Fibroblast of lung (primary cell): ENCODE measurements at regions not wholly inside any gene's neighbourhood (a gene's known extent, or its start where the extent isn't known, plus 50 kb on each side); places are given as distances from the start of the nearest gene placed in this dataset.

Experiments
- DNase-seq, 2 donors: peaks; one replicate each; pipeline versions ENCODE4 v3.0.0 to v3.0.0-alpha.2; 2010; ENCODE audit warnings: low read depth in 2 of 2
- H2AFZ ChIP-seq: 2 replicates; pipeline ENCODE4 v1.5.1; 2012; ENCODE audit warnings: low read length, control low read depth, inconsistent platforms
- H3K27ac ChIP-seq: 2 replicates; pipeline ENCODE4 v1.5.1; 2011; ENCODE audit warnings: low read length, control low read depth; ENCODE audit not compliant: insufficient read depth
- H3K27me3 ChIP-seq: 2 replicates; pipeline ENCODE4 v1.5.1; 2011; ENCODE audit warnings: mild to moderate bottlenecking, low read length; ENCODE audit not compliant: control insufficient read depth, insufficient read depth
- H3K36me3 ChIP-seq: 2 replicates; pipeline ENCODE4 v1.5.1; 2011; ENCODE audit warnings: low read length; ENCODE audit not compliant: control insufficient read depth, insufficient read depth
- H3K4me1 ChIP-seq: 2 replicates; pipeline ENCODE4 v1.5.1; 2011; ENCODE audit warnings: low read length; ENCODE audit not compliant: control insufficient read depth, insufficient read depth; ENCODE audit errors: extremely low read depth
- H3K4me2 ChIP-seq: 2 replicates; pipeline ENCODE4 v1.5.1; 2011; ENCODE audit warnings: low read length, control low read depth; ENCODE audit not compliant: insufficient read depth; ENCODE audit errors: extremely low read depth
- H3K4me3 ChIP-seq, 4 experiments: fragments of 200-600 bp in 1 of 4; sonication (generic) in 1 of 4; replicated peaks in 1 of 4; 2 replicates each; pipeline ENCODE4 v1.5.1; 2011 to 2016; ENCODE audit warnings: low read length in 4 of 4, low read depth in 3 of 4, mild to moderate bottlenecking in 3 of 4, control low read depth in 2 of 4, inconsistent platforms in 1 of 4, mixed read lengths in 1 of 4; ENCODE audit not compliant: insufficient read depth in 1 of 4; ENCODE audit errors: control extremely low read depth in 1 of 4
- H3K79me2 ChIP-seq: 2 replicates; pipeline ENCODE4 v1.5.1; 2012; ENCODE audit warnings: mild to moderate bottlenecking, low read length, inconsistent platforms; ENCODE audit not compliant: control insufficient read depth, insufficient read depth
- H3K9ac ChIP-seq: 2 replicates; pipeline ENCODE4 v1.5.1; 2011; ENCODE audit warnings: mild to moderate bottlenecking, low read length, control low read depth; ENCODE audit not compliant: insufficient read depth
- H3K9me3 ChIP-seq: 2 replicates; pipeline ENCODE4 v1.5.1; 2012; ENCODE audit warnings: low read depth, low read length; ENCODE audit not compliant: control insufficient read depth, insufficient read depth
- H4K20me1 ChIP-seq: 2 replicates; pipeline ENCODE4 v1.5.1; 2011; ENCODE audit warnings: low read length; ENCODE audit not compliant: control insufficient read depth, insufficient read depth; ENCODE audit errors: extremely low read depth
- CTCF ChIP-seq, 2 donors: IDR thresholded peaks in 1 of 2; conservative IDR thresholded peaks in 1 of 2; 1 replicate in 1 of 2; 2 replicates in 1 of 2; pipeline ENCODE4 v1.5.1; 2011 to 2012; ENCODE audit warnings: low read length in 2 of 2, control low read depth in 1 of 2, inconsistent platforms in 1 of 2, low read depth in 1 of 2, mild to moderate bottlenecking in 1 of 2
- EZH2 ChIP-seq: IDR thresholded peaks from 2 replicates; pipeline ENCODE4 v1.5.1; 2012; ENCODE audit warnings: low read length, control low read depth, mild to moderate bottlenecking; ENCODE audit errors: missing control alignments

- H3K27me3 ChIP-seq, result no peaks in the 10 kb centered on the region
- TF ChIP-seq CTCF (conservative IDR thresholded peaks at IDR 0.05 in 1 of 2, IDR thresholded peaks at IDR 0.05 in 1 of 2; ENCODE audit: low read depth in 1 of 2, low read length in 2 of 2) (no peak), EZH2 (no peak)
- no peaks in the 10 kb centered on the region for H4K20me1 ChIP-seq
- H3K9me3 ChIP-seq, result no peaks in the 10 kb centered on the region
- H3K27ac ChIP-seq, result no peak overlapping the region
- DNase-seq, result no peak
- no peak overlapping the region for H3K4me2 ChIP-seq
- H3K9ac ChIP-seq, result no peak overlapping the region
- H2AFZ ChIP-seq, result no peak overlapping the region
- no peaks in the 10 kb centered on the region for H3K4me1 ChIP-seq
- H3K4me3 ChIP-seq, result no peak overlapping the region
- no peaks in the 10 kb centered on the region for H3K79me2 ChIP-seq
- no peaks in the 10 kb centered on the region for H3K36me3 ChIP-seq
These were observed 65.6 kb downstream of the UFM1 start for GRCh38 chr13:38415233-38415632.

GRCh38 chr13:38417241-38417640 lies 67.6 kb downstream of the UFM1 start:
- TF ChIP-seq CTCF (conservative IDR thresholded peaks at IDR 0.05 in 1 of 2, IDR thresholded peaks at IDR 0.05 in 1 of 2; ENCODE audit: low read depth in 1 of 2, low read length in 2 of 2), result no peak
- TF ChIP-seq EZH2, result no peak

GRCh38 chr13:38417727-38418126 lies 68.1 kb downstream of the UFM1 start:
- Histone ChIP-seq H3K27me3 (no peaks in the 10 kb centered on the region), H4K20me1 (no peaks in the 10 kb centered on the region), H3K9ac (no peak overlapping the region), H3K4me3 (no peak overlapping the region), H3K36me3 (no peaks in the 10 kb centered on the region), H3K27ac (no peak overlapping the region), H3K4me1 (no peaks in the 10 kb centered on the region), H3K9me3 (no peaks in the 10 kb centered on the region), H3K4me2 (no peak overlapping the region), H2AFZ (no peak overlapping the region), H3K79me2 (no peaks in the 10 kb centered on the region)
- peak in 1 of 2 donors; percentile 19 for DNase-seq
- TF ChIP-seq CTCF (conservative IDR thresholded peaks at IDR 0.05 in 1 of 2, IDR thresholded peaks at IDR 0.05 in 1 of 2; ENCODE audit: low read depth in 1 of 2, low read length in 2 of 2), result peak; percentile 30 to 40
- TF ChIP-seq EZH2, result no peak

More at GRCh38 chr13:38417241-38417640, 67.6 kb downstream of the UFM1 start:
- no peak for DNase-seq
- Histone ChIP-seq H3K27me3 (no peaks in the 10 kb centered on the region), H3K79me2 (no peaks in the 10 kb centered on the region), H3K4me2 (no peak overlapping the region), H3K9ac (no peak overlapping the region), H3K27ac (no peak overlapping the region), H3K9me3 (no peaks in the 10 kb centered on the region), H4K20me1 (no peaks in the 10 kb centered on the region), H2AFZ (no peak overlapping the region), H3K36me3 (no peaks in the 10 kb centered on the region), H3K4me3 (no peak overlapping the region), H3K4me1 (no peaks in the 10 kb centered on the region)
